CD4-positive, CD25-positive, alpha-beta regulatory T cell (primary cell): ENCODE measurements at regions not wholly inside any gene's neighbourhood (a gene's known extent, or its start where the extent isn't known, plus 50 kb on each side); places are given as distances from the start of the nearest gene placed in this dataset.

ENCODE experiments used
- ATAC-seq, 2 donors: fragments of 150-1000 bp; cut with Tn5 transposase; one replicate each; pipeline ENCODE4 v1.10.0; 2021; ENCODE audit warnings: low read depth in 2 of 2, moderate number of reproducible peaks in 2 of 2, moderate library complexity in 1 of 2
- DNase-seq, 3 donors: peaks; one replicate each; pipeline versions ENCODE4 v3.0.0 to v3.0.0-alpha.2; 2012 to 2022; ENCODE audit warnings: mixed read lengths in 1 of 3
- H3K27ac ChIP-seq: one replicate; pipeline ENCODE4 v1.7.0; 2013; ENCODE audit warnings: mild to moderate bottlenecking, low read length; ENCODE audit not compliant: insufficient read depth, poor library complexity, severe bottlenecking
- H3K27me3 ChIP-seq: one replicate; pipeline ENCODE4 v1.7.0; 2013; ENCODE audit warnings: low read length; ENCODE audit not compliant: control insufficient read depth, insufficient read depth
- H3K36me3 ChIP-seq: one replicate; pipeline ENCODE4 v1.7.0; 2013; ENCODE audit warnings: mild to moderate bottlenecking, low read length, moderate library complexity; ENCODE audit not compliant: control insufficient read depth, insufficient read depth
- H3K4me1 ChIP-seq: 2 replicates; pipeline ENCODE4 v1.7.0; 2013; ENCODE audit warnings: mild to moderate bottlenecking, low read length; ENCODE audit not compliant: insufficient read depth, control insufficient read depth, poor library complexity, severe bottlenecking
- H3K4me3 ChIP-seq: one replicate; pipeline ENCODE4 v1.7.0; 2013; ENCODE audit warnings: low read depth, mild to moderate bottlenecking, low read length, moderate library complexity
- H3K9me3 ChIP-seq, 2 experiments: 1 replicate in 1 of 2; 2 replicates in 1 of 2; pipeline ENCODE4 v1.7.0; 2013; ENCODE audit warnings: low read length in 2 of 2, mild to moderate bottlenecking in 1 of 2, moderate library complexity in 1 of 2; ENCODE audit not compliant: control insufficient read depth in 2 of 2
- H3K27ac Mint-ChIP-seq, 3 donors: one replicate each; pipeline ENCODE4 v1.8.0; 2020 to 2022; ENCODE audit warnings: mild to moderate bottlenecking in 3 of 3, mixed read lengths in 3 of 3, moderate library complexity in 2 of 3
- H3K27me3 Mint-ChIP-seq: one replicate; pipeline ENCODE4 v1.8.0; 2022; ENCODE audit warnings: mild to moderate bottlenecking, mixed read lengths
- H3K36me3 Mint-ChIP-seq: one replicate; pipeline ENCODE4 v1.8.0; 2020; ENCODE audit warnings: mixed read lengths
- H3K4me1 Mint-ChIP-seq, 4 donors: one replicate each; pipeline ENCODE4 v1.8.0; 2020 to 2022; ENCODE audit warnings: mixed read lengths in 4 of 4, mild to moderate bottlenecking in 1 of 4
- H3K4me3 Mint-ChIP-seq, 4 donors: one replicate each; pipeline ENCODE4 v1.8.0; 2020 to 2022; ENCODE audit warnings: mild to moderate bottlenecking in 4 of 4, mixed read lengths in 4 of 4, moderate library complexity in 3 of 4
- H3K9me3 Mint-ChIP-seq, 7 donors: one replicate each; pipeline ENCODE4 v1.8.0; 2020 to 2022; ENCODE audit warnings: mixed read lengths in 7 of 7, mild to moderate bottlenecking in 3 of 7, moderate library complexity in 2 of 7

- H3K27me3 Mint-ChIP-seq, result peaks cover 4% of the 10 kb centered on the region
- no peaks in the 10 kb centered on the region for H3K9me3 ChIP-seq
- H3K4me1 Mint-ChIP-seq, result no peaks in the 10 kb centered on the region
- peaks cover 0 to 1% (median 0%) of the 10 kb centered on the region in 7 donors for H3K9me3 Mint-ChIP-seq
- no peak for DNase-seq
- peaks cover 3% of the 10 kb centered on the region for H3K27me3 ChIP-seq
- H3K4me1 ChIP-seq, result no peaks in the 10 kb centered on the region
- no peak overlapping the region for H3K4me3 Mint-ChIP-seq
- H3K4me3 ChIP-seq, result no peak overlapping the region
- H3K27ac ChIP-seq, result no peak overlapping the region
- no peaks in the 10 kb centered on the region for H3K36me3 Mint-ChIP-seq
- no peak overlapping the region for H3K27ac Mint-ChIP-seq
- no peaks in the 10 kb centered on the region for H3K36me3 ChIP-seq
- ATAC-seq, result no peak
Observed at GRCh38 chr12:114167431-114167830, 201.3 kb upstream of the RBM19 start.

- Histone ChIP-seq H3K4me1 (no peaks in the 10 kb centered on the region), H3K27me3 (peaks cover 3% of the 10 kb centered on the region), H3K27ac (no peak overlapping the region), H3K36me3 (no peaks in the 10 kb centered on the region), H3K9me3 (no peaks in the 10 kb centered on the region), H3K4me3 (no peak overlapping the region)
- DNase-seq, result no peak
- ATAC-seq, result no peak
- H3K27me3 Mint-ChIP-seq, result peaks cover 4% of the 10 kb centered on the region
- peaks cover 0 to 1% (median 0%) of the 10 kb centered on the region in 7 donors for H3K9me3 Mint-ChIP-seq
- H3K4me1 Mint-ChIP-seq, result no peaks in the 10 kb centered on the region
- no peak overlapping the region for H3K27ac Mint-ChIP-seq
- H3K4me3 Mint-ChIP-seq, result no peak overlapping the region
- no peaks in the 10 kb centered on the region for H3K36me3 Mint-ChIP-seq
Observed at GRCh38 chr12:114166362-114166761, 200.2 kb upstream of the RBM19 start.

- Histone ChIP-seq H3K36me3 (no peaks in the 10 kb centered on the region), H3K27ac (no peak overlapping the region), H3K9me3 (no peaks in the 10 kb centered on the region), H3K4me3 (no peak overlapping the region), H3K27me3 (peaks cover 3% of the 10 kb centered on the region), H3K4me1 (no peaks in the 10 kb centered on the region)
- Mint-ChIP-seq H3K9me3 (peaks cover 0 to 1% (median 0%) of the 10 kb centered on the region in 7 donors), H3K36me3 (no peaks in the 10 kb centered on the region), H3K27me3 (peaks cover 4% of the 10 kb centered on the region), H3K4me3 (no peak overlapping the region), H3K4me1 (no peaks in the 10 kb centered on the region), H3K27ac (no peak overlapping the region)
- ATAC-seq (no peak), DNase-seq (no peak)
Observed at GRCh38 chr12:114165921-114166320, 199.8 kb upstream of the RBM19 start.

GRCh38 chr12:114164351-114164750 is 198.2 kb upstream of the RBM19 start:
- Histone ChIP-seq H3K36me3 (no peaks in the 10 kb centered on the region), H3K9me3 (no peaks in the 10 kb centered on the region), H3K4me1 (no peaks in the 10 kb centered on the region), H3K4me3 (no peak overlapping the region), H3K27me3 (peaks cover 3% of the 10 kb centered on the region), H3K27ac (no peak overlapping the region)
- Mint-ChIP-seq H3K27me3 (peaks cover 4% of the 10 kb centered on the region), H3K4me1 (no peaks in the 10 kb centered on the region), H3K9me3 (peaks cover 0 to 1% (median 0%) of the 10 kb centered on the region in 7 donors), H3K27ac (no peak overlapping the region), H3K4me3 (no peak overlapping the region), H3K36me3 (no peaks in the 10 kb centered on the region)
- ATAC-seq (no peak), DNase-seq (no peak)

- no peaks in the 10 kb centered on the region for H3K36me3 Mint-ChIP-seq
- H3K4me1 Mint-ChIP-seq, result no peaks in the 10 kb centered on the region
- peaks cover 4% of the 10 kb centered on the region for H3K27me3 Mint-ChIP-seq
- ATAC-seq, result no peak
- no peaks in the 10 kb centered on the region for H3K36me3 ChIP-seq
- H3K9me3 ChIP-seq, result no peaks in the 10 kb centered on the region
- no peaks in the 10 kb centered on the region for H3K4me1 ChIP-seq
- H3K27me3 ChIP-seq, result peaks cover 3% of the 10 kb centered on the region
- H3K9me3 Mint-ChIP-seq, result peaks cover 0 to 1% (median 0%) of the 10 kb centered on the region in 7 donors
- no peak overlapping the region for H3K4me3 ChIP-seq
- DNase-seq, result no peak
- no peak overlapping the region for H3K27ac Mint-ChIP-seq
- H3K27ac ChIP-seq, result no peak overlapping the region
- no peak overlapping the region for H3K4me3 Mint-ChIP-seq
Observed at GRCh38 chr12:114163771-114164170, 197.6 kb upstream of the RBM19 start.

GRCh38 chr12:114160445-114160844 is 194.3 kb upstream of the RBM19 start:
- H3K9me3 ChIP-seq, result no peaks in the 10 kb centered on the region
- Mint-ChIP-seq H3K4me1 (no peaks in the 10 kb centered on the region), H3K9me3 (peaks cover 0 to 3% (median 0%) of the 10 kb centered on the region in 7 donors), H3K4me3 (no peak overlapping the region), H3K27me3 (peaks cover 2% of the 10 kb centered on the region), H3K27ac (no peak overlapping the region), H3K36me3 (no peaks in the 10 kb centered on the region)
- H3K36me3 ChIP-seq, result no peaks in the 10 kb centered on the region
- no peak overlapping the region for H3K27ac ChIP-seq
- DNase-seq (no peak), ATAC-seq (no peak)
- no peaks in the 10 kb centered on the region for H3K4me1 ChIP-seq
- H3K4me3 ChIP-seq, result no peak overlapping the region
- peaks cover 3% of the 10 kb centered on the region for H3K27me3 ChIP-seq

- H3K4me1 Mint-ChIP-seq, result no peaks in the 10 kb centered on the region
- peaks cover 0 to 4% (median 0%) of the 10 kb centered on the region in 7 donors for H3K9me3 Mint-ChIP-seq
- no peak overlapping the region for H3K4me3 Mint-ChIP-seq
Observed at GRCh38 chr12:114152890-114153289, 186.8 kb upstream of the RBM19 start.

GRCh38 chr12:114152066-114152465 is 185.9 kb upstream of the RBM19 start:
- ATAC-seq, result no peak
- Mint-ChIP-seq H3K27ac (no peak overlapping the region), H3K9me3 (peaks cover 0 to 4% (median 0%) of the 10 kb centered on the region in 7 donors), H3K36me3 (no peaks in the 10 kb centered on the region), H3K4me3 (no peak overlapping the region), H3K4me1 (no peaks in the 10 kb centered on the region), H3K27me3 (no peaks in the 10 kb centered on the region)
- no peak overlapping the region for H3K4me3 ChIP-seq
- no peaks in the 10 kb centered on the region for H3K4me1 ChIP-seq
- H3K27ac ChIP-seq, result no peak overlapping the region
- no peak for DNase-seq
- H3K27me3 ChIP-seq, result no peaks in the 10 kb centered on the region
- no peaks in the 10 kb centered on the region for H3K9me3 ChIP-seq
- no peaks in the 10 kb centered on the region for H3K36me3 ChIP-seq

More at GRCh38 chr12:114152890-114153289, 186.8 kb upstream of the RBM19 start:
- H3K27ac Mint-ChIP-seq, result no peak overlapping the region
- no peaks in the 10 kb centered on the region for H3K27me3 ChIP-seq
- H3K4me1 ChIP-seq, result no peaks in the 10 kb centered on the region
- no peak overlapping the region for H3K27ac ChIP-seq
- no peaks in the 10 kb centered on the region for H3K27me3 Mint-ChIP-seq
- H3K36me3 Mint-ChIP-seq, result no peaks in the 10 kb centered on the region
- ATAC-seq (no peak), DNase-seq (no peak)
- no peaks in the 10 kb centered on the region for H3K36me3 ChIP-seq
- H3K4me3 ChIP-seq, result no peak overlapping the region
- no peaks in the 10 kb centered on the region for H3K9me3 ChIP-seq
